Memory B cell (primary cell): ENCODE measurements at regions not wholly inside any gene's neighbourhood (a gene's known extent, or its start where the extent isn't known, plus 50 kb on each side); places are given as distances from the start of the nearest gene placed in this dataset.

Experiments
- ATAC-seq: fragments of 150-1000 bp; cut with Tn5 transposase; 2 replicates; pipeline ENCODE4 v1.10.0; 2021; ENCODE audit warnings: low read depth, mild to moderate bottlenecking, moderate library complexity
- DNase-seq, 2 donors: peaks; one replicate each; pipeline ENCODE4 v3.0.0; 2022; ENCODE audit warnings: low spot score in 2 of 2
- H3K27ac Mint-ChIP-seq: one replicate; pipeline ENCODE4 v1.8.0; 2022; ENCODE audit warnings: mild to moderate bottlenecking, moderate library complexity, mixed read lengths
- H3K27me3 Mint-ChIP-seq: one replicate; pipeline ENCODE4 v1.8.0; 2022; ENCODE audit warnings: mixed read lengths
- H3K36me3 Mint-ChIP-seq: one replicate; pipeline ENCODE4 v1.8.0; 2022; ENCODE audit warnings: mild to moderate bottlenecking, mixed read lengths
- H3K4me1 Mint-ChIP-seq: one replicate; pipeline ENCODE4 v1.8.0; 2022; ENCODE audit warnings: mixed read lengths
- H3K4me3 Mint-ChIP-seq: one replicate; pipeline ENCODE4 v1.8.0; 2022; ENCODE audit warnings: mild to moderate bottlenecking, moderate library complexity, mixed read lengths
- H3K9me3 Mint-ChIP-seq: one replicate; pipeline ENCODE4 v1.8.0; 2022; ENCODE audit warnings: mixed read lengths

GRCh38 chr11:15871904-15872626 lies 484.3 kb downstream of the SOX6 start:
- ATAC-seq = no peak
- H3K4me1 Mint-ChIP-seq = no peaks in the 10 kb centered on the region
- H3K36me3 Mint-ChIP-seq = no peaks in the 10 kb centered on the region
- H3K27me3 Mint-ChIP-seq = no peaks in the 10 kb centered on the region
- no peak overlapping the region for H3K4me3 Mint-ChIP-seq
- no peak overlapping the region for H3K27ac Mint-ChIP-seq
- peaks cover 2% of the 10 kb centered on the region for H3K9me3 Mint-ChIP-seq
- no peak for DNase-seq

GRCh38 chr11:15873501-15873900 lies 482.8 kb downstream of the SOX6 start:
- no peak for DNase-seq
- Mint-ChIP-seq H3K27ac (no peak overlapping the region), H3K9me3 (peaks cover 2% of the 10 kb centered on the region), H3K27me3 (no peaks in the 10 kb centered on the region), H3K4me3 (no peak overlapping the region), H3K4me1 (no peaks in the 10 kb centered on the region), H3K36me3 (no peaks in the 10 kb centered on the region)
- no peak for ATAC-seq

- no peak overlapping the region for H3K4me3 Mint-ChIP-seq
- no peaks in the 10 kb centered on the region for H3K27me3 Mint-ChIP-seq
- peaks cover 2% of the 10 kb centered on the region for H3K9me3 Mint-ChIP-seq
- H3K27ac Mint-ChIP-seq = no peak overlapping the region
- H3K4me1 Mint-ChIP-seq = no peaks in the 10 kb centered on the region
- ATAC-seq = no peak
- no peaks in the 10 kb centered on the region for H3K36me3 Mint-ChIP-seq
- DNase-seq = no peak
Measured at GRCh38 chr11:15874704-15875103, 481.6 kb downstream of the SOX6 start.

GRCh38 chr11:15875393-15875792 lies 481.0 kb downstream of the SOX6 start:
- Mint-ChIP-seq H3K27ac (no peak overlapping the region), H3K36me3 (no peaks in the 10 kb centered on the region), H3K27me3 (peaks cover 3% of the 10 kb centered on the region), H3K4me3 (no peak overlapping the region), H3K4me1 (no peaks in the 10 kb centered on the region), H3K9me3 (peaks cover 2% of the 10 kb centered on the region)
- ATAC-seq = no peak
- no peak for DNase-seq

- no peak for ATAC-seq
- Mint-ChIP-seq H3K36me3 (no peaks in the 10 kb centered on the region), H3K4me1 (no peaks in the 10 kb centered on the region), H3K27ac (no peak overlapping the region), H3K27me3 (peaks cover 3% of the 10 kb centered on the region), H3K4me3 (no peak overlapping the region), H3K9me3 (peaks cover 2% of the 10 kb centered on the region)
- no peak for DNase-seq
Measured at GRCh38 chr11:15875943-15876342, 480.4 kb downstream of the SOX6 start.

- H3K4me1 Mint-ChIP-seq = no peaks in the 10 kb centered on the region
- ATAC-seq = no peak
- H3K27ac Mint-ChIP-seq = no peak overlapping the region
Measured at GRCh38 chr11:15878756-15879155, 477.6 kb downstream of the SOX6 start.

GRCh38 chr11:15880291-15880690 lies 476.1 kb downstream of the SOX6 start:
- no peak for ATAC-seq

More at GRCh38 chr11:15878756-15879155, 477.6 kb downstream of the SOX6 start:
- Mint-ChIP-seq H3K9me3 (no peaks in the 10 kb centered on the region), H3K36me3 (no peaks in the 10 kb centered on the region), H3K4me3 (no peak overlapping the region), H3K27me3 (peaks cover 3% of the 10 kb centered on the region)
- no peak for DNase-seq

GRCh38 chr11:15882876-15883454 lies 473.4 kb downstream of the SOX6 start:
- ATAC-seq (no peak), DNase-seq (no peak)
- Mint-ChIP-seq H3K9me3 (no peaks in the 10 kb centered on the region), H3K36me3 (no peaks in the 10 kb centered on the region), H3K27ac (no peak overlapping the region), H3K4me1 (no peaks in the 10 kb centered on the region), H3K4me3 (peak overlapping the region; percentile 11), H3K27me3 (peaks cover 3% of the 10 kb centered on the region)

More at GRCh38 chr11:15880291-15880690, 476.1 kb downstream of the SOX6 start:
- Mint-ChIP-seq H3K27me3 (peaks cover 3% of the 10 kb centered on the region), H3K9me3 (no peaks in the 10 kb centered on the region), H3K4me3 (no peak overlapping the region), H3K4me1 (no peaks in the 10 kb centered on the region), H3K36me3 (no peaks in the 10 kb centered on the region), H3K27ac (no peak overlapping the region)
- no peak for DNase-seq

- no peak for DNase-seq
- H3K27ac Mint-ChIP-seq = no peak overlapping the region
- no peaks in the 10 kb centered on the region for H3K9me3 Mint-ChIP-seq
- no peaks in the 10 kb centered on the region for H3K36me3 Mint-ChIP-seq
- H3K27me3 Mint-ChIP-seq = peaks cover 3% of the 10 kb centered on the region
- H3K4me1 Mint-ChIP-seq = no peaks in the 10 kb centered on the region
- no peak for ATAC-seq
- no peak overlapping the region for H3K4me3 Mint-ChIP-seq
Measured at GRCh38 chr11:15883455-15883920, 472.9 kb downstream of the SOX6 start.

- DNase-seq (no peak), ATAC-seq (no peak)
- Mint-ChIP-seq H3K4me3 (no peak overlapping the region), H3K36me3 (no peaks in the 10 kb centered on the region), H3K4me1 (no peaks in the 10 kb centered on the region), H3K9me3 (no peaks in the 10 kb centered on the region), H3K27me3 (peaks cover 3% of the 10 kb centered on the region), H3K27ac (no peak overlapping the region)
Measured at GRCh38 chr11:15884141-15884540, 472.2 kb downstream of the SOX6 start.

- no peak for DNase-seq
- ATAC-seq = no peak
- peaks cover 3% of the 10 kb centered on the region for H3K27me3 Mint-ChIP-seq
- H3K27ac Mint-ChIP-seq = no peak overlapping the region
- H3K36me3 Mint-ChIP-seq = no peaks in the 10 kb centered on the region
- H3K9me3 Mint-ChIP-seq = no peaks in the 10 kb centered on the region
- no peak overlapping the region for H3K4me3 Mint-ChIP-seq
- no peaks in the 10 kb centered on the region for H3K4me1 Mint-ChIP-seq
Measured at GRCh38 chr11:15884777-15885540, 471.4 kb downstream of the SOX6 start.

- Mint-ChIP-seq H3K4me3 (no peak overlapping the region), H3K4me1 (no peaks in the 10 kb centered on the region), H3K27me3 (no peaks in the 10 kb centered on the region), H3K9me3 (no peaks in the 10 kb centered on the region), H3K27ac (no peak overlapping the region), H3K36me3 (no peaks in the 10 kb centered on the region)
- no peak for ATAC-seq
- DNase-seq = no peak
Measured at GRCh38 chr11:15885854-15886253, 470.5 kb downstream of the SOX6 start.

GRCh38 chr11:15886299-15886698 lies 470.0 kb downstream of the SOX6 start:
- Mint-ChIP-seq H3K4me1 (no peaks in the 10 kb centered on the region), H3K36me3 (no peaks in the 10 kb centered on the region), H3K4me3 (no peak overlapping the region), H3K9me3 (no peaks in the 10 kb centered on the region), H3K27me3 (no peaks in the 10 kb centered on the region), H3K27ac (no peak overlapping the region)
- ATAC-seq (no peak), DNase-seq (no peak)

GRCh38 chr11:15886866-15887265 lies 469.5 kb downstream of the SOX6 start:
- H3K36me3 Mint-ChIP-seq = no peaks in the 10 kb centered on the region
- no peak overlapping the region for H3K27ac Mint-ChIP-seq
- H3K4me1 Mint-ChIP-seq = no peaks in the 10 kb centered on the region
- no peak for DNase-seq
- no peak overlapping the region for H3K4me3 Mint-ChIP-seq
- no peak for ATAC-seq
- no peaks in the 10 kb centered on the region for H3K9me3 Mint-ChIP-seq
- H3K27me3 Mint-ChIP-seq = no peaks in the 10 kb centered on the region
